ENCODE measurements at regions not wholly inside any gene's neighbourhood (a gene's known extent, or its start where the extent isn't known, plus 50 kb on each side); places are given as distances from the start of the nearest gene placed in this dataset.

DNA sequence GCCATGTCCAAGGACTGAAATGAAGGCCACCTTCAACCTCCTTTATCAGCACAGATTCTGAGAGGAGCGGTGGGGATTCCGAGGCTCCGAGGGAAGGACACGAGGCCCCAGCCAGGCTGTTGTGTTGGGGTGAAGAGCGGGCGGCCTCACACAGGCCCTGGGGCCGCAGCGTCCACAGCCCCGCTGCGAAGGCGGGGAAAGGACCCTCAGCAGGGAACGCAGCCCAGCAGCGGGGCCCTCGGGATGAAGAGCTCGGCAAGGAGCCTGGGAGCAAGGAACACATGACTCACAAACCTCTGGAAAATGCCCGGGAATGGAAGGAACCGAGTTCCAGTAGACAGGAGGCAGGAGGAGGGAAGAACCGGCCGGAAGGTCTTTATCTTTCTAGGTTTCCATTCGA lies 227.2 kb downstream of the BRD1 start:
- no peak for FAIRE-seq

DNA sequence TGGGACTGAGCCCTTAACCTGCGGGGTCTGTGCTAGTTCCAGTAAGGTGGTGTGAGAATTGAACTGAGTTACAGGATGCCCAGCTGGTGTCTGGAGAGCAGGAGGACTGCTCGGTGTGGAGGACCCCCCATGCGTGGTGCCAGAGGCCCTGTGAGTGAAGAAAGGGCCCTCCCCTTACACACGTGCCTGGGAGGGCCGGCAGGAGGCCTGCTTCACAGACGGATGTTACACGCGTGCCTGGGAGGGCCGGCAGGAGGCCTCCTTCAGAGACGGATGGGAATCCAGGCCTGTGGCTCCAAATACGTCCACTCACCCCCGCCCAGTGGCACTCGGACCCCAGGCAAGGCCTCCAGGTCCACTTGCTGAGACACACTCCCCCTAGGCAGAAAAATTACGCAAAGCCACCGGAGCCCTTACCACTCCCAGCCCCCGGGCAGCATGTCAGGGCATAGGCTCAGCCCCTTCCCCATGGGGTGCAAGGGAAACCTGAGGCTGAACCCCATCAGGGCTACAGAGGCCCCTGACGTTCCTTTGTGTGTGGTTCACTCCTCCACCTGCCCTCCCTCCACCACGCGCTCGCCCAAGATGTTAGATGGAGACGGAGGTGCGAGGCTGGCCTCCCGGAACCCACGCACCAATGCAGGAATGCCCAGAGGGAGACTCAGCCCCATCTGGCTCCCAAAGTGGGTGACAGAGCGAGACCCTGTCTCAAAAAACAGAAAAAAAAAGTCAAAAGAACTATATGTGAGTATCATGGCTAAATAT lies 227.8 kb downstream of the BRD1 start:
- FAIRE-seq: no peak

DNA sequence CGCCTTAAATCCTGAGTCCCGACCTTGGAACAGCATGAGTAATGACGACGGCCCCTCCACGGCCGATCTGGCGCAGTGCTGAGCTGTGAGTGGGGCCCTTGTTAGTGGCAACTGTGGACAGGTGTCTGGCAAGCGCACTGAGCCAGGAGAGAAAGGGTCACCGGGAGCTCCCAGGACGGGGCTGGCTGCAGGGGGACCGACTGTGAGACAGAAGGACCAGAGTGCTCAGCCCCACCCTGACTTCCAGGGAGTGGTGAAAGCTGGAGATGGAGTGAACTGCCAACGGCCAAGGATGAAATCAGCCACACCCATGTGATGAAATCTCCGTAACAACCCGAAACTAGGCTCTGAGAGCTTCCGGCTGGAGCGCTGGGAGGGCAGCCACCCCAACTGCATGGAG lies 228.6 kb downstream of the BRD1 start:
- no peak for FAIRE-seq

DNA sequence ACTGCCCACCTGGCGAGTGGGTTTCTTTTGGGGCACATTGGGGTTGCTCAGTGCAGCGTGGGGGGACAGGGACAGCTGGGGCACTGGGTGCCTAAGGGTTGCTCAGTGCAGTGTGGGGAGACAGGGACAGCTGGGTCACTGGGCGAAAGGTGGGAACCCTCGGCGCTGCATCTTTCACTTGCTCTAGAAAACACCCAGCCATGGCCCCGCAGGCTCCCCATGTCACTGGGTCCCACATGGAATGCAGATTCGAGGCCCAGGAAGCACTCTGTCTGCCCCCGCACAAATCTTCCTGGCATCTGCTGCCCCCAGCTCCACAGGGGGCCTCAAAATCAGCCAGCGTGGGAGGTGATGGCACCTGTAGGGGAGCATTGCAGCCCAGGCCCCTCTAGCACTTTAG lies 229.3 kb downstream of the BRD1 start:
- no peak for FAIRE-seq

DNA sequence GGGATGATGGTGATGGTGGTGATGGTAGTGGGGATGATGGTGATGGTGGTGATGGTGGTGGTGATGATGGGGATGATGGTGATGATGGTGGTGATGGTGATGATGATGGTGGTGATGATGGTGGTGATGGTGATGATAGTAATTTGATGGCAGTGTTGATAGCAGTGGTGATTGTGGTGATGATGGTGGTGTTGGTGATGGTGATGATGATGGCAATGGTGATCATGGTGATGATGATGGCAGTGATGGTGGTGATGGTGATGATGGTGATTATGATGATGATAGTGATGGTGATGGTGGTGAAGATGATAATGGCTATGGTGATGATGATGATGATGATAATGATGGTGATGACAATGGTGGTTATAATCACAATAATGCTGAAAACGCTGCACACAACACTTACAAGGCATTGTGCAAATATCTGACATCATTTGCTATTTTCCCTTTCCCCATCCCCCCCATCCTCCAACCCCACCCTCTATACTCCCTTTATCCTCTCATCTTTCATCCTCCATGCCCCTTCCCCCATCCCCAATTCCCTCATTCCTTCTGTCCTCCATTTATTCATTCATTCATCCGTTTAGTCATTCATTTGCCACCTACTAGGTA lies 230.1 kb downstream of the BRD1 start:
- no peak for FAIRE-seq

DNA sequence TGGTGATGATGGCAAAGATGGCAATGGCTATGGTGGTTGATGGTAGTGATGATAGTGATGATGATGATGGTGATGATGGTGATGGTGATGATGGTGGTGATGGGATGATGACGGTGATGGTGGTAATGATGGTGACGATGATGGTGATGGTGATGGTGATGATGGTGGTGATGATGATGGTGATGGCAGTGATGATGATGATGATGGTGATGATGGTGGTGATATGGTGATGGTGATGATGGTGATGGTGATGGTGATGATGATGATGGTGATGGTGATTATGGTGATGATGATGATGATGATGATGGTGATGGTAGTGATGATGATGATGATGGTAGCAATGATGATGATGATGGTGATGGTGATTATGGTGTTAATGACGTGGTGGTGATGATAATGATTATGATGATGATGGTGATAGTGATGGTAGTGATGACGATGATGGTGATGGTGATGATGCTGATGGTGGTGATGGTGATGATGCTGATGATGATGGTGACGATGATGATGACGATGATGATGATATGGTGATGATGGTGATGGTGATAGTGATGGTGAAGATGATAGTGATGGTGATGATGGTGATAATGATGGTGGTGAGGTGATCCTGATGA lies 232.1 kb downstream of the BRD1 start:
- FAIRE-seq: no peak

DNA sequence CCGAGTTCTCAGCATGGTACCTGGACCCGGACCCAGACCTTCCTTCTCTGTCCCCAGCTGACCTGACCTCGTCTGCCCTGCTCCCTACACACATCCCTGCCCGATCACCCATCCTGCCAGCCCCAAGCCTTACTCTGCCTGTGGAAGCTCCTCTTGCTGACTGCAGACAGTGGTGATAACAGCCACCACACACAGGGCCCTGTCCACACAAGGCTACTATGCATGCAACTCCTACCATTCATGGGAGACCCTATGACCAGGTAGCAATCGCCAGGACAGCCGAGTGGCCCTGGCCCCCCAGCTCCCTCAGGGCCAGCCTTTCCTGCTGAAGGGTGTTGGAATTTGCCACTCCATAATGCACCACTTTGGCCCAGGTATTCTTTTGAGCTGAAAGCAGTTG lies 233.6 kb downstream of the BRD1 start:
- no peak for FAIRE-seq

DNA sequence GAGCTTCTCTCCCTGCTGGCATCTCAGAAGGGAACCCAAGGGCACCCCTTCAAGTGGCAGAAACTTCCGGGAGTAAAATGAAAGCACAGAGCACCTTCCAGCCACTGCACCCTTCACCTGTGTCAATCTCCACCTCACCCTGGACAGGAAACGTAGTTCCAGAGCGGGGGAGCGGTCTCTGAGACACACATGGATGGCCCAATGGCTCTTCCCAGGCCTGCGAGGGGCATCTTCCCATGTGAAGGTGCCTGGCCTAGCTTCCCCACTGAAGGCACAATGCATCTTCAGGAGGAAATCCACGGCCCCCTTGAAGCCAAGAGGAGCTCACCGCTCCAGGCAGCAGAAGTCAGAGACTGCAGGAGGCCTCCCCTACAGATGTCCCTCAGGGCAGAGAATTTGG lies 234.2 kb downstream of the BRD1 start:
- no peak for FAIRE-seq

DNA sequence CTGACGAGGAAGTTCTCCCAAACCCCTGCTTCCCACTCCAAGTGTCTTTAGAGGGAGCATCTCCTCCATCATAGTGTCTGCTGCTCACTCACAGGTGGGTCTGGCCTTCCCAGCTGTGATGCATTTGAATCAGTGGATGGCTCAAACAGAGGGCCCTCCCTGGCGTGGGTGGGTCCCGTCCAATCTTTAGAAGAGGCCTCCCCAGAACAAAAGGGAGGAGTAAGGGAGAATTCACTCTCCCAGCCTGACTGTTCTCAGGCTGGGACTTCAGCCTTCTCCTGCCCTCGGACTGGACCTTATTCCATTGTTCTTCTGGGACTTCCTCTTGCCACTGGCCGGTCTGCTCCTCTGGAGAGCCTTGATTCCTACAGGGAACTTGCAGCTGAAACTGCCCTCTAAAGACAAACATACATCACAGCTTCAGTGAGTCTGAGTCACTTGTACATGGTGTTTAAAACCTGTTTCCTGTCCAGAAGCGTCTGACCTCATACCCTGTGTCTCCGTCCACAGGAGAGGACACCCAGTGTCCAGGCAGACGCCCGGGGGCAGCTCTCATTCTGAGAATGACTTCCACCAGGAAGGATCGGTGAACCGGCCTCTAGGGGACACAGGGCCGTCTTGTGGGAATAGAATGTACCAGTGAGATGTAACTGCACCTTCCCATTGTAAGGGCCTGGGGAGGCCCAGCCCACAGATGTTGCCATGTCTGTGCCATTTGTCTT lies 234.7 kb downstream of the BRD1 start:
- no peak for FAIRE-seq

DNA sequence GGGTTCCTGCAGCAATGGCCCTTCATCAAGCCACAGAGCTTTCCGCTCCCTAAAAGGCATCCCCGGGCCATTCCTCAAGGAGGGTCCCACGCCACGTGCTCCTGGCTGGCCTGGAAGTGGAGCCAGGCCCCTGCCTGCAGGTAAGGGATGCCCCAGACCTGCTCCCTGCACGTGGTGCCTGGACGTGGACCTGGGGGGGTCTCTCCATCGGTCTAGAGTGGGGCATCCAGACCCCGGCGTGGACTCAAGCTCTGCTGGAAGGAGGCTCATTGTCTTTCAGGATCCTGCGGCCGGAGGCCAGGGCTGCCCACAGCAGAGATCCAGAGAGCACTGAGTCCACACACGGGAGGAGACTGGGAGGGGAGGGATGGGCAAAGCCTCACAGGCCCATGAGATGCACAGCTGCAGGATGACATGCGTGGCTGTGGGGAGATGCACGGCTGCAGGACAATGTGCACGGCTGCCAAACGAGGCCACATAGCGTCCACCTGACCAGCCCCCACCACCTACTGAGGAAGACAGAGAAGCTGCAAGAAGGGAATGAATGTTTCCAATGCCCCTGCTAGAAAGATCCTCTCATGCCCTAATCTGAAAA lies 236.7 kb downstream of the BRD1 start:
- FAIRE-seq: no peak

DNA sequence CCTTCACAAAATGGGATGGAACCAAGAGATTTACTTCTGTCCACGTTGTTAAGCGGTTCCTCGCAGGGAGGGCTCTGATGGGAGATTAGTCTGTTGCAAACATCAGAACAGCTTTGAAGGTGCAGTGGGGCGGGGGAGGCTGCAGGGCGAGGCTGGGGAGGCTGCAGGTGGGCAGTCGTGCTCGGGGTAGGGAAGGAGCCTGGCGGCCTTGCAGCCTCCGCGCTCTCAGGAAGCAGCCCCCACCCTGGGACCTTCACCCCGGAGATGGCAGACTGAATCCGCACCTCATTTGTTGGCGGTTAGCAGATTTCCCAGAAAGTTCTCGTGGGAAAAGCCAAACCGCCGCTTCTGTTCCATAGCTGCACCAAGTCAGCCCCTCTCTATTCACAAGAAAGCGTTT lies 237.3 kb downstream of the BRD1 start:
- FAIRE-seq: no peak

DNA sequence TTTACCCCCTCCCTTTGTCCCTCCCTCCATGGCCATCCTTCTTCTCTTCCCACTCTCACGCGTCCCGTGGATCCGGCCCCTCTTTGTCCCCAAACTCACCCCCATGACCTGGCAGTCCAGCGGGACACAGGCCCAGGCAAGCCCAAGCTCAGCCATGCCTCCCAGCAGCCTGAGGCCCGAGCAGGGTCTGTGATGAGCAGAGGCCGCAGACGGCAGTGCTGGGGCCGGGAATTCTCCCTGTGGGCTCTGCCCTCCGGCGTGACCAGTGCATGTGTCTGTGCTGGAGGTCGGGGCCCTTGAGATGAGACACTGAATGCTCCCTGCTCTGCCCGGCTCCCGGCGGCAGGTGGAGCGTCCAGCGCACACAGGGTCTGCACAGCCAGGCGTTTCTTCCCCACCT lies 237.9 kb downstream of the BRD1 start:
- FAIRE-seq: no peak

DNA sequence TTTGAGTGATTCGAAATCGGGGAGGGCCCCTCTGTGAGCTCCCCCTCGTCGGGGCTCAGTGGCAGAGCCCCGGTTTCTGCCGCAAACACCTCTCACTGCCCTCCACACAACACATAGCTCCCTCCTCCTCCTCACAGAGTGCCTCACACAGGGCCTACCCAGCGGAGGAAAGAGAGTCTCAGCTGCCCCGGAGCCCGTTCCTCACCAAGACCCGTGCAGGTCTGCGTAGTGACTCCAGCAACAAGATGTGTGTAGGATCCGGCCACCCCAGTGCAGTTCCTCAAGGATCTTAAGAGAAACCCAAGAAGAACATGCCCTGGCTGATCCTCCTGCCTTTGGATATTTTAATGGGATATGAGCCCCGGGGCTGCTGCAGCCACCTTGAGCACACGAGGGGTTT lies 238.4 kb downstream of the BRD1 start:
- FAIRE-seq: no peak

DNA sequence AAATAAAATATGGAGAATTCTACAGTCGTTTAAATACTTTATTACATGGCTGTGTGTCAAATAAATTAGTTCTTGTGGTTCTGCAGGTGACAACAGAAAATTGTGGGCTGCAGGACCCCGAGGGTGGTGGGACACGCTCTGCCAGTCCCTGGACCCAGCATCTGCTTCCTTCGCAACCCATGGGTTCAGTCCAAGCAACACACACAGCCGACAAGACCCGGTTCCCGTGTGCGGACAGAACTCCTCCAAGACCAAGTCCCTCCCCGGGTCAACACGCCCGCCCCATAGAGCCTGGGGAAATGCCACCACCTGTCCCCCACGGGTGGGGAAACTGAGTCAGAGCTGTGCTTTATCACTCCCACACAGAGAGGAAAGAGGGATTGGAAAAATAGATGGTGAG lies 238.9 kb downstream of the BRD1 start:
- FAIRE-seq: no peak

DNA sequence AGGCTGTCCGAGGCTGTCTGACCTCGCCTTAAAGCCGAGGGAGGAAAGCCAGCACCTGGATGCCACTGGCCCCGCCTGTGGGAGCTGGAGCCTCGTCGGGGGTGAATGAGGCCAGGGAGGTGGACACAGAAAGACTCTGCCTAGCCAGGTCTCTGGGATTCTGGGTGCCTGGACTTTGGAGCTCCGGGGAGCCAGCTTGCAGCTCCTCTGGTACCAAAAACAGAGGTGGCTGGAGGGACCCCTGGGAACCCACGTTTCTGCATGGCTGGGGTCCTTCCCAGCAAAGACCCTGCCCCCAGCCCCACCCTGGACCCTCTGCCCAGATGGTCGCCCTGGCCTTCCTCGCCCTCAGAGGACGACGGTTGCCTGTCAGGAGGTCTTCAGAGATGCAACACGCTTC lies 239.7 kb downstream of the BRD1 start:
- no peak for FAIRE-seq

DNA sequence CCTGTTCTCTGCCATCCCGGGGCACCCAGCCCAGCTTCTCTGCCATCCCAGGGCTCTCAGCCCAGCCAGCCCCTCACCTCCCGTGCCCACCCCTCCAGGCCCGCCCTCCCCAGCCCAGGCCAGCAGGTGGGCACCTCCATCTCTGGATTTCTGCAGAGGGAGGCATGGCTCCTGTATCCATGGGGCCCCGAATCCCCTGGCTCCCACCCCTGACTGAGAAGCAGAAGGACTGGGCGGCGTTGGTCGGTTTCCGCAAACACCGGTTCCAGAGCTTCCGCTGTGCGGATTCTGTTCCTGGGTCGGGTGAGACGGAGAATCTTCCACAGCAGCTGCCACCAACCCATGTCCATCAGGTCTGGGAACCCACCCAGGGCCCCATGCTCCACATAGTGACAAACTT lies 240.3 kb downstream of the BRD1 start:
- no peak for FAIRE-seq

DNA sequence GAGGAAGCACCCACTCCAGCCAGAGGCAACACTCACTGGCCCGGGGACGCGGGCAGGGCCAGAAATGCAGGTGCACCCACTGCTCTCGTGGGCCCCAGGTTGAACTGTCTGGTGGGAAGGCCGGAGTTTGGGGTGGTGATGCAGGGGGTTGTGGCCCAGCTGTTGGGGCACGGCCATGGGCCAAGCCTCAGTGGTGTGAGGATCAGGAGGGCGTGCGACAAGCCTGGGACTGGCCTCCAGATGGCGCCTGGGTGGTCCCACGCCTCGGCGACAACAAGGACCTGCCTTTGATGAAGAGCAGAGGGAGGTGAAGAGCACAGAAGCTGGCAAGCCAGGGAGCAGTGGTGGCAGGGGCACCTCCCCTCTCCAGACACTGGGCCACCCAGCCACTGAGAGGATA lies 240.8 kb downstream of the BRD1 start:
- FAIRE-seq: no peak

DNA sequence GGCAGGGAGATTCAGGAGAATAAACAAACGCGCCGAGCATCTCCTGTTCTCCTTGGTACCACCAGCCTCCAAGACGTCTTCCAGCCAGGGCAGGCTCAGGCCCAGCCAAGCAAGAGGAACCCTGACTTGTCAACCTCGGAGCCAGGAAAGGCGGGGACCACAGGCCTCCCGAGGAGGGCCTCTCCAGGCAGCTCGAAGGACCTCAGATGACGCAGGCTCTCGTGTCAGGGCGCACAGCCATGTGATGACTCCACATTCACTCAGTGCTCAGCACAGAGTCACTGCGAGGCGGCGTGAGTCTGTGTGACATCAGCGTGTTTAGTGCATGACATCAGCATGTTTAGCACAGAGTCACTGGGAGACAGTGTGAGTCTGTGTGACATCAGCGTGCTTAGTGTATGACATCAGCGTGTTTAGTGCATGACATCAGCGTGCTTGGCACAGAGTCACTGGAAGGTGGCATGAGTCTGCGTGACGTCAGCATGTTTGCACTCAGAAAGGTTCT lies 241.4 kb downstream of the BRD1 start:
- no peak for FAIRE-seq

DNA sequence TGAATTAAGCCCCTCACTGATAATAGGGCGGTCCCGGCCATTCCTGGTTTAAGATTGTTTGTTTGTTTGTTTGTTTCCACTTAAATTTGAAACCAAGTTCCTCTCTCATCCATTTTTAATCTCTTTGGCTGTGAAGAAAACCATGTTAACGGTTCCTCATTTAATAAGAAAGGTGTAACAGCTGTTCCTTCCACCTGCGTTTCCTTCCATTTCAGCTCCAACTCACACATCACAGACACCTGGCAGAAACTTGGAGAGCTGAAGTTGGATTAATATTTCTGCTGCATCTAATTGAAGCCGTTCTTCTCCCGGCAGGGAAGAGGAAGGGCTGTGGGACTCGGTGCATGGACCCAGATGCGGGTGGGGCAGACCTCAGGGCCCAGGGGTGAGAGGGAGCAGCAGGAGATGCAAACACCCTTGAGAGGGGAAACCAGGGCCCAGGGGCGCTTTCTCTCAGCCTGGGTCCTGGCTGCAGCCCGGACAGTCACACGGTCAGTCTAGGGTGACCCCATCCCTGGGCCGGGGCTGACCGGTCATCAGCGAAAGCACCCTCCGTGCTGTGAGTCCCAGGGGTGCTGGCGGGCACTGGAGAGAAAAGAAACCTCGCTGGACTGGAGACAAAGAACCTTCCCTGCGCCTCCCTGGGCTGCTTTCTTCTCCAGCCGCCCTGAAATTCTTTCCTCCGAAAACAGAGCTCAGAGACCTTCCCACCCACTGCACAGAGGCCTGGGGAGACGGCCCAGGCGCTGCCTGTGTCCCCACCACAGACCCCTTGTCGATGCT lies 242.0 kb downstream of the BRD1 start:
- no peak for FAIRE-seq

DNA sequence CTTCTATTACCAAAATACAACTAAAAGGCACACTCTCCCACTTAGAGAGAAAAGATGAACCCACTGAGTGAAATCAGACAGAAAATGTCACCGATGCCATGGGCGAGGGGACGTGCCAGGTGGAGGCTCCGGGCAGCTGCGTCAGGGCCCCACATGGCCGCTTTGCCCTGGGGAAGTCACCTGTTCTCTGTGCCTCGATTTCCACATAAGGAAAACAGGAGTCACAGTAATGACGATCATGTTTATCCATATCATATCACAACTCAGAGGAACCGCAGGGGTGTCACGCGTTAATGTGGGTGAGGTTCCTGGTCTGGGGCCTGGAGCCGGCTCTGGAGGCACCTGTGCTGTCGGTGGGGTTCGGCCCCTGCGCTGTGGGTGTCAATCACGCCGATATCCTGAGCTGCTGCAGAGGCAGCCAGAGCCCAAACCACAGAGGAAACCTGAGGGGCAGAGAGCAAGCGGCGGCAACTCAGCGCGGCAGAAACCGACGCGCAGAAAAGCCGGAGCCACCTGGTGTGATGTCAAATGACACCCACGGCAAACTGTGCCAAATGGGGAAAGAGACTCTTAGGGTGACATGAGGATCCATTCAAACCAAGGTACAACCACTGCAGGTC lies 243.7 kb downstream of the BRD1 start:
- FAIRE-seq: no peak

DNA sequence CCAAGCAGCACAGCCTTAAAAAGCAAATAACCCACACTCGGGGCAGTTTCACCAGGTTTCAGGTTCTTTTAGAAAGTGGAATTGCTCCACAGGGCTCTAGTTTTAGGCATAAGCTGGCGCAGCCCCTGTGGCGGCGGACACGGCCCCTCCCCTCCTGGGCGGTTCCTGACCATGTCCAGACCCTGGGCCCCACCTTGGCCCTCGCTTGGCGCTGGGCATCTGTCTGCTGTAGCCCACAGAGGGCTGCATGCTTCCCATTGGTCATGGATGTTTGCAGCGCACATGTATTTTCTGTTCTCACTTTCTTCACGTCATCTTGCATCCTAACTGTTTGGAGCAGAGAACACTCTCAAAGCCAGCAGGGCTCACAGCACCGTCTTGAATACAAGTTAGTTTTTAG lies 244.3 kb downstream of the BRD1 start:
- FAIRE-seq: no peak

DNA sequence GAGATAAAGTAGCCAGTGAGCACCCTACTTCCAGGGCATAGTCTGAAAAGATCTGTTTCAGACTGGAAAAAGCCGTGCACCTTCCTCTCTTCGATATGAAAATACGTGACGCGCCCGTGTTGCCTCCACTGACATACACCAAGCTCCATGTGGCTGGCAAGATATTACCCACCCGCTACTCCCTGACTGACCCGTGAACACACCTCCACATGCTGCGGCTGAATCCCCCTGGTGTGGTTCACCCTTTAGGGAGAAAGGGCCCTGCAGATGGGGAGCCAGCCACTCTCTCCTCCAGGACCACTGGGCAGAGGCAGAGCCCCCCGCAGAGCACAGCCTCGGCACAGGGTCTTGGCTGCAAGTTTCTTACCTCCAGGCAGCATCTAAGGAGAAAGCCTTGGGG lies 245.0 kb downstream of the BRD1 start:
- no peak for FAIRE-seq
